GM12891 (cell line): ENCODE measurements at regions not wholly inside any gene's neighbourhood (a gene's known extent, or its start where the extent isn't known, plus 50 kb on each side); places are given as distances from the start of the nearest gene placed in this dataset.

Source experiments
- PAX5 ChIP-seq: IDR thresholded peaks from 2 replicates; pipeline ENCODE4 v1.6.1; 2011; ENCODE audit warnings: low read length, moderate library complexity, mild to moderate bottlenecking; ENCODE audit not compliant: insufficient read depth, severe bottlenecking
- POLR2A ChIP-seq: IDR thresholded peaks from 2 replicates; pipeline ENCODE4 v1.6.1; 2011; ENCODE audit warnings: low read depth, low read length, control low read depth
- POLR2AphosphoS5 ChIP-seq: IDR thresholded peaks from 2 replicates; pipeline ENCODE4 v1.6.1; 2011; ENCODE audit warnings: low read depth, low read length, control low read depth

- no peak for TF ChIP-seq POLR2A
- no peak for TF ChIP-seq POLR2AphosphoS5
- no peak for TF ChIP-seq PAX5
Measured at GRCh38 chr16:35344012-35344762, 1884.8 kb downstream of the TP53TG3F start.
